ENCODE measurements at regions not wholly inside any gene's neighbourhood (a gene's known extent, or its start where the extent isn't known, plus 50 kb on each side); places are given as distances from the start of the nearest gene placed in this dataset.

DNA sequence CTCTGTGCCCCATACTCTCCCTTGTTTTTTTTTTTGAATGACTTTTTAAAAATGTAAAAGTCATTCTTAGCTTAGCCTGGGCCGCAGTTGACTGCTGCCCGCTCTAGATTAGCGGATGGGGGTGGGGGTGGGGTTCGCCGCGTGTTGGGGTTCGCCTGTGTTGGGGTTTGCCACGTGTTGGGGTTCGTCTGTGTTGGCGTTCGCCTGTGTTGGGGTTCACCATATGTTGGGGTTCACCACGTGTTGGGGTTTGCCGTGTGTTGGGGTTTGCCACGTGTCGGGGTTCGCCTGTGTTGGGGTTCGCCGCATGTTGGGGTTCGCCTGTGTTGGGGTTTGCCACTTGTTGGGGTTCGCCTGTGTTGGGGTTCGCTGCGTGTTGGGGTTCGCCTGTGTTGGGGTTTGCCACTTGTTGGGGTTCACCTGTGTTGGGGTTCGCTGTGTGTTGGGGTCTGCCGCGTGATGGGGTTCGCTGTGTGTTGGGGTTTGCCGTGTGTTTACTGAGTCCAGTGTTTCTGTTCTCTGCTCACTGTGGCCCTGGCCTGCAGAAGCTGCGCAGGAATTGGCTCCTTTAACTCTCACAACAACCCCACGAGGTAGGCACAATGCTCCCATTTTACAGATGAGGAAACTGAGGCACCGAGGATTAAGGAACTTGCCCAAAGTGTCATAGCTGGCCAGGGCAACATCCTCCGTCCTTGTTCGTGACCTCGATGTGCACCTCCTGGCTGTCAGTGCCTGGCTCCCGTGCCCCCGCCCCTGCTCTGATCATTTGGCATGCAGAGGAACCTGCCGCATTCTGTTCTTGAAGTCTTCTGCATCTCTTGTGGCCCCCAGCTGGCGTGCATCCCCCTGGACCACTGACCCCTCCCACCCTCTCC, 96.6 kb upstream of the CIBAR2 start:
- no peak overlapping the region for H2AFZ ChIP-seq
- intact Hi-C loops (cut with micrococcal nuclease; ENCODE audit: unreplicated experiment) = no loop called here
- H3F3A ChIP-seq (ENCODE audit: insufficient read depth, low read depth) = peaks cover 10% of the 10 kb centered on the region; the same call in 1 of the 2 replicates
- H3K9me2 ChIP-seq (ENCODE audit: insufficient read depth) = no peaks in the 10 kb centered on the region
- no peak overlapping the region for H3K27ac ChIP-seq
- CTCF ChIA-PET = no interaction called here
- no peak overlapping the region for H3K4me3 ChIP-seq
- DNase-seq = no peak
- POLR2A ChIA-PET (ENCODE audit: unreplicated experiment) = no interaction called here
- H3K4me1 ChIP-seq (replicated peaks; ENCODE audit: insufficient read depth) = no peaks in the 10 kb centered on the region
- H3K9me3 ChIP-seq (ENCODE audit: insufficient read depth, low read depth) = no peaks in the 10 kb centered on the region
- no peaks in the 10 kb centered on the region for H3K79me2 ChIP-seq (ENCODE audit: low read depth)
- H3K27me3 ChIP-seq (ENCODE audit: insufficient read depth, low read depth) = no peaks in the 10 kb centered on the region
- TF ChIP-seq EZH2 (IDR thresholded peaks at IDR 0.05; ENCODE audit: low read depth) (no peak), CTCF (conservative IDR thresholded peaks at IDR 0.05) (no peak)
- no peak overlapping the region for H3K4me2 ChIP-seq
- H4K20me1 ChIP-seq (ENCODE audit: insufficient read depth) = no peaks in the 10 kb centered on the region
- BruUV-seq (replicated peaks) = no TSS peak
- H3K36me3 ChIP-seq (ENCODE audit: low read depth) = no peaks in the 10 kb centered on the region

GRCh38 chr16:85209526-85210121, 97.4 kb upstream of the CIBAR2 start:
- no peaks in the 10 kb centered on the region for H4K20me1 ChIP-seq (ENCODE audit: insufficient read depth)
- TF ChIP-seq EZH2 (IDR thresholded peaks at IDR 0.05; ENCODE audit: low read depth) = no peak
- TF ChIP-seq CTCF (conservative IDR thresholded peaks at IDR 0.05) = no peak
- H3K36me3 ChIP-seq (ENCODE audit: low read depth) = no peaks in the 10 kb centered on the region
- H3K4me2 ChIP-seq = no peak overlapping the region
- no peak overlapping the region for H3K4me3 ChIP-seq
- H3F3A ChIP-seq (ENCODE audit: insufficient read depth, low read depth) = peaks cover 6% of the 10 kb centered on the region; the same call in 1 of the 2 replicates
- BruUV-seq (replicated peaks) = no TSS peak
- H3K79me2 ChIP-seq (ENCODE audit: low read depth) = no peaks in the 10 kb centered on the region
- CTCF ChIA-PET = no interaction called here
- H3K4me1 ChIP-seq (replicated peaks; ENCODE audit: insufficient read depth) = no peaks in the 10 kb centered on the region
- H3K9me2 ChIP-seq (ENCODE audit: insufficient read depth) = no peaks in the 10 kb centered on the region
- H3K27ac ChIP-seq = no peak overlapping the region
- POLR2A ChIA-PET (ENCODE audit: unreplicated experiment) = no interaction called here
- no peak overlapping the region for H2AFZ ChIP-seq
- intact Hi-C loops (cut with micrococcal nuclease; ENCODE audit: unreplicated experiment) = no loop called here
- no peak for DNase-seq
- H3K27me3 ChIP-seq (ENCODE audit: insufficient read depth, low read depth) = no peaks in the 10 kb centered on the region
- no peaks in the 10 kb centered on the region for H3K9me3 ChIP-seq (ENCODE audit: insufficient read depth, low read depth)

DNA sequence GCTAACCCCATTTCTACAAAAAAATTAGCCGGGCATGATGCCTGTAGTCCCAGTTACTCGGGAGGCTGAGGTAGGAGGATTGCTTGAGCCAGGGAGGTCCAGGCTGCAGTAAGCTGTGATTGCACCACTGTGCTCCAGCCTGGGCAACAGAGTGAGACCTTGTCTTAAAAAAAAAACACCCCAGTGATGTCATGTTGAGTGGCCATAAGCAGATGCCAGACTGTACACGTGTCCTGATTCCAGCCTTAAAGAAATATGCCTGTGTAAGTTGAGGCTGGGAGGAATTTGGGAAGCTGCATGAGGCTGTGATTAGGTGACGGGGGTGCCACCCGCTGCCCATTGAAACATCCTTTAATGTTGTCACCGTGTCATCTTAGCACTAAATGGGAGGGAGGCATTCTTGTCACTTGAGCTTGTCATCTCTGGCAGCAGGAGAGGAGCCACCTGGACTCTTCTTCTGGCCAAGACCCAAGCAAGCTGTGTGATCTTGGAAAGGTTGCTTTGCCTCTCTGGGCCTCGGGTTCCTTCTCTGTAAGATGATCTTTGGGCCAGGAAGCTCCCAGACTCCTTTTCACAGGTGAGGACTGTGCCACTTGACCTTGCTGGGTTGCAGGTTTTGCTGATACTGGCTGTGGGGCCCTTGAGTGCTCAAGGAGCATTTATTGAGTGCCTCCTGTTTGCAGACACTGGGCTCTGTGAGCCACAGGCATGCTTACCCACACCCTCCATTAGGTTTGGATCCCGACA, 98.3 kb upstream of the CIBAR2 start:
- Histone ChIP-seq H3K9me2 (ENCODE audit: insufficient read depth) (no peaks in the 10 kb centered on the region), H3K27ac (no peak overlapping the region), H3F3A (ENCODE audit: insufficient read depth, low read depth) (peaks cover 6% of the 10 kb centered on the region; the same call in 1 of the 2 replicates), H2AFZ (no peak overlapping the region), H3K36me3 (ENCODE audit: low read depth) (no peaks in the 10 kb centered on the region), H3K4me3 (no peak overlapping the region), H3K27me3 (ENCODE audit: insufficient read depth, low read depth) (no peaks in the 10 kb centered on the region), H3K4me2 (no peak overlapping the region), H3K4me1 (replicated peaks; ENCODE audit: insufficient read depth) (no peaks in the 10 kb centered on the region), H3K79me2 (ENCODE audit: low read depth) (no peaks in the 10 kb centered on the region), H3K9me3 (ENCODE audit: insufficient read depth, low read depth) (no peaks in the 10 kb centered on the region), H4K20me1 (ENCODE audit: insufficient read depth) (no peaks in the 10 kb centered on the region)
- intact Hi-C loops (cut with micrococcal nuclease; ENCODE audit: unreplicated experiment) = no loop called here
- no TSS peak for BruUV-seq (replicated peaks)
- POLR2A ChIA-PET (ENCODE audit: unreplicated experiment) = no interaction called here
- TF ChIP-seq EZH2 (IDR thresholded peaks at IDR 0.05; ENCODE audit: low read depth) (no peak), CTCF (conservative IDR thresholded peaks at IDR 0.05) (no peak)
- CTCF ChIA-PET = no interaction called here
- no peak for DNase-seq

Data from PC-9 (cell line).